ENCODE measurements at regions not wholly inside any gene's neighbourhood (a gene's known extent, or its start where the extent isn't known, plus 50 kb on each side); places are given as distances from the start of the nearest gene placed in this dataset.

DNA sequence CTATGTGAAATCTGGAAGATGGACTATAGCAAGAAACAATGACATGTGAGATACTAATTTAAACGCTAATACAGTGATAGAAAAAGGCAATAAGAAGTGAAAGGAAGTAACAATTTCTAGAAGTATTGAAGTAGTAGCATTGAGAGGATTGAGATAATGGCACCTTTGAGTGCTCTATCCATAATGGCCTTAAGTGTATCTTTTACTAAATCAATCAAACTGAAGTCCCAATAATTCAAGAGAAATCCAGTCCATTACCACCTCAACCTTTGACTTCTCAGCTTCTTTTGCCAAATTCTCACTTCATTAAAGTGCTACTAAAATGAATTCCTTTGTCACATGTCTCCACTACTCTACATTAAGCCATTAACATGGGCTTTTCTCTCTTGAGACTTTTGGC, 82.6 kb upstream of the KYNU start:
- TF ChIP-seq, protein P1, sequence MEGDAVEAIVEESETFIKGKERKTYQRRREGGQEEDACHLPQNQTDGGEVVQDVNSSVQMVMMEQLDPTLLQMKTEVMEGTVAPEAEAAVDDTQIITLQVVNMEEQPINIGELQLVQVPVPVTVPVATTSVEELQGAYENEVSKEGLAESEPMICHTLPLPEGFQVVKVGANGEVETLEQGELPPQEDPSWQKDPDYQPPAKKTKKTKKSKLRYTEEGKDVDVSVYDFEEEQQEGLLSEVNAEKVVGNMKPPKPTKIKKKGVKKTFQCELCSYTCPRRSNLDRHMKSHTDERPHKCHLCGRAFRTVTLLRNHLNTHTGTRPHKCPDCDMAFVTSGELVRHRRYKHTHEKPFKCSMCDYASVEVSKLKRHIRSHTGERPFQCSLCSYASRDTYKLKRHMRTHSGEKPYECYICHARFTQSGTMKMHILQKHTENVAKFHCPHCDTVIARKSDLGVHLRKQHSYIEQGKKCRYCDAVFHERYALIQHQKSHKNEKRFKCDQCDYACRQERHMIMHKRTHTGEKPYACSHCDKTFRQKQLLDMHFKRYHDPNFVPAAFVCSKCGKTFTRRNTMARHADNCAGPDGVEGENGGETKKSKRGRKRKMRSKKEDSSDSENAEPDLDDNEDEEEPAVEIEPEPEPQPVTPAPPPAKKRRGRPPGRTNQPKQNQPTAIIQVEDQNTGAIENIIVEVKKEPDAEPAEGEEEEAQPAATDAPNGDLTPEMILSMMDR (IDR thresholded peaks at IDR 0.05; ENCODE audit: extremely low read depth in 1 of 2, insufficient read depth in 1 of 2, low read depth in 1 of 2, low read length in 2 of 2): no peak
- TF ChIP-seq MYC (IDR thresholded peaks at IDR 0.05; ENCODE audit: low read depth, low read length) (no peak), JUN (IDR thresholded peaks at IDR 0.05; ENCODE audit: borderline replicate concordance, insufficient read depth, insufficient read length, low read depth) (no peak)

All from endothelial cell of umbilical vein (primary cell).